ENCODE measurements at regions not wholly inside any gene's neighbourhood (a gene's known extent, or its start where the extent isn't known, plus 50 kb on each side); places are given as distances from the start of the nearest gene placed in this dataset.

DNA sequence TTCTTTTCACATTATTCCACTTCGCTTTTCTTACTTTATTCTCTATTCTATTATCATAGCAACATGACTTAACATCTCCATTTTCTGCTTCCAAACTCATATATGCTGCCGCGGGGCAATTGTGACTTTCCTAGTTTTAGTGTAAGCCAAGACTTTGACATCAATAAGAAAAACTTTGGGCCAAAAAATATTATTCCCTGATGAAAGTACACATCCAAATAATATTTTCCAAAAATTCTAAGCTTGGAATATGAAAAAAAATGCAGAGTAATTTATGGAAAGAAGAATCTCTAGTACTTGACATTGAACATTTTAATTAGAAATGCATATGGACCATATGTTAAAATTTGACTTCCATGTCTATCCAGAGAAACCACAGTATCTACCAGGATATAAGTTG is 995.1 kb upstream of the INTU start:
- no peak overlapping the region for H3K4me2 ChIP-seq (ENCODE audit: low read length)
- H3K4me3 ChIP-seq (ENCODE audit: low read length): no peak overlapping the region
- no peaks in the 10 kb centered on the region for H3K4me1 ChIP-seq (ENCODE audit: control insufficient read depth, low read length)
- no peaks in the 10 kb centered on the region for H3K9me3 ChIP-seq (ENCODE audit: control insufficient read depth, insufficient read depth, low read length)
- TF ChIP-seq EZH2phosphoT487 (IDR thresholded peaks at IDR 0.05; ENCODE audit: borderline replicate concordance, low read length) (no peak), CTCF (IDR thresholded peaks at IDR 0.05; ENCODE audit: low read depth, low read length, poor library complexity, severe bottlenecking) (no peak)
- H4K20me1 ChIP-seq (ENCODE audit: control insufficient read depth, insufficient read depth, low read depth, low read length): no peaks in the 10 kb centered on the region
- H3K79me2 ChIP-seq (ENCODE audit: control insufficient read depth, low read length): no peaks in the 10 kb centered on the region
- H3F3A ChIP-seq (ENCODE audit: control insufficient read depth, insufficient read depth): no peaks in the 10 kb centered on the region
- H3K27me3 ChIP-seq (ENCODE audit: control insufficient read depth, low read length): no peaks in the 10 kb centered on the region
- H3K27ac ChIP-seq (ENCODE audit: low read depth, low read length): no peak overlapping the region
- no peaks in the 10 kb centered on the region for H3K9me2 ChIP-seq (replicated peaks; ENCODE audit: control insufficient read depth, low read length)
- no peaks in the 10 kb centered on the region for H3K36me3 ChIP-seq (ENCODE audit: control insufficient read depth, low read length)

DNA sequence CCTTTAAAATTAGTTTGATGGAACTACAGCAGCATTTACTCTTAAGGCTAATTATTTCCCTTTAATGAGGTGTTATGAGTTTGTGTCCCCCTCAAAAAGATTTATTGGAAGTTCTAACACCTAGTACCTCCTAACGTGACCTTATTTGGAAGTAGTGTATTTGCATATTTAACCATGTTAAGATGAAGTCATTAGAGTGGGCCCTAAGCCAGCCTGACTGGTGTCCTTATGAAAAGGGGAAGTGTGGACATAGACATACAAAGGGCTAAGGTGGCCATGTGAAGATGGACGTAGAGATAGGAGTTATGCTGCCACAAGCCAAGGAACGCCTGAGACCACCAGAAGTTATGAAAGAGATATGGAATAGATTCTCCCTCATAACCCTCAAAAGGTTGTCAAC is 985.4 kb upstream of the INTU start:
- Histone ChIP-seq H4K20me1 (ENCODE audit: control insufficient read depth, insufficient read depth, low read depth, low read length) (no peaks in the 10 kb centered on the region), H3K4me3 (ENCODE audit: low read length) (no peak overlapping the region), H3K9me2 (replicated peaks; ENCODE audit: control insufficient read depth, low read length) (no peaks in the 10 kb centered on the region), H3K79me2 (ENCODE audit: control insufficient read depth, low read length) (no peaks in the 10 kb centered on the region), H3K9me3 (ENCODE audit: control insufficient read depth, insufficient read depth, low read length) (no peaks in the 10 kb centered on the region), H3F3A (ENCODE audit: control insufficient read depth, insufficient read depth) (no peaks in the 10 kb centered on the region; the same call in 1 of the 2 replicates), H3K27me3 (ENCODE audit: control insufficient read depth, low read length) (no peaks in the 10 kb centered on the region), H3K27ac (ENCODE audit: low read depth, low read length) (no peak overlapping the region), H3K36me3 (ENCODE audit: control insufficient read depth, low read length) (no peaks in the 10 kb centered on the region), H3K4me2 (ENCODE audit: low read length) (no peak overlapping the region), H3K4me1 (ENCODE audit: control insufficient read depth, low read length) (no peaks in the 10 kb centered on the region)
- TF ChIP-seq EZH2phosphoT487 (IDR thresholded peaks at IDR 0.05; ENCODE audit: borderline replicate concordance, low read length) (no peak), CTCF (IDR thresholded peaks at IDR 0.05; ENCODE audit: low read depth, low read length, poor library complexity, severe bottlenecking) (no peak)

- H3K27me3 ChIP-seq (ENCODE audit: control insufficient read depth, low read length): no peaks in the 10 kb centered on the region
- no peak overlapping the region for H3K4me3 ChIP-seq (ENCODE audit: low read length)
- no peaks in the 10 kb centered on the region; the same call in 1 of the 2 replicates for H3F3A ChIP-seq (ENCODE audit: control insufficient read depth, insufficient read depth)
- no peaks in the 10 kb centered on the region for H3K9me3 ChIP-seq (ENCODE audit: control insufficient read depth, insufficient read depth, low read length)
- no peaks in the 10 kb centered on the region for H3K9me2 ChIP-seq (replicated peaks; ENCODE audit: control insufficient read depth, low read length)
- no peaks in the 10 kb centered on the region for H3K79me2 ChIP-seq (ENCODE audit: control insufficient read depth, low read length)
- H3K36me3 ChIP-seq (ENCODE audit: control insufficient read depth, low read length): no peaks in the 10 kb centered on the region
- H3K4me2 ChIP-seq (ENCODE audit: low read length): no peak overlapping the region
- no peak overlapping the region for H3K27ac ChIP-seq (ENCODE audit: low read depth, low read length)
- no peaks in the 10 kb centered on the region for H4K20me1 ChIP-seq (ENCODE audit: control insufficient read depth, insufficient read depth, low read depth, low read length)
- no peaks in the 10 kb centered on the region for H3K4me1 ChIP-seq (ENCODE audit: control insufficient read depth, low read length)
- no peak for TF ChIP-seq CTCF (IDR thresholded peaks at IDR 0.05; ENCODE audit: low read depth, low read length, poor library complexity, severe bottlenecking)
- no peak for TF ChIP-seq EZH2phosphoT487 (IDR thresholded peaks at IDR 0.05; ENCODE audit: borderline replicate concordance, low read length)
These were observed 984.9 kb upstream of the INTU start for GRCh38 chr4:126647756-126648397.
